HG02870 (cell line): ENCODE measurements at regions not wholly inside any gene's neighbourhood (a gene's known extent, or its start where the extent isn't known, plus 50 kb on each side); places are given as distances from the start of the nearest gene placed in this dataset.
"Not testable (repeated sequence)": the region's sequence is repeated elsewhere in the genome, so short reads cannot be mapped to it uniquely, and the experiment has no call there.

Experiments
- ATAC-seq: cut with Tn5 transposase; IDR thresholded peaks from one replicate; pipeline ENCODE4 v1.9.1; 2021; ENCODE audit warnings: mild to moderate bottlenecking, moderate library complexity; ENCODE audit not compliant: unreplicated experiment

- ATAC-seq = no peak
Observed at GRCh38 chr2:64908406-64908805, 80.8 kb upstream of the SLC1A4 start.

DNA sequence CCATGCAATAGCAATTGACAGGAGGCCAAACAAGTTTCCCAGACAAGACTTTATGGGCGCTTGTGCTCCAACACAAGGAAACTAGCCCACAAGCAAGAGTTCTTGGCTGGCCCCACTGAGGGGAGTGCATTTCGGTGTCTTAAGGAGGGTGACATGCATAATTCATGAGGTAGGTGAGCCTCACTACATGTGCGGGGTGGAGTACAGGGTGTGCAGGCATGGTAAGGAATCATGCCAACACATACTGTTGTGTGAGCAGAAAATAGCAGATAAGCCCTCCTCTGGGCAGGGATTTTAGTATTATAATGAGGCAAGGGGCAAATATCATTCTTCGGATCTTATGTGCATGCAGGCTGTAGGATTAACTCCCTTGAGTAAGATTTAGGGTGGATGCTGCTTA, 78.7 kb upstream of the SLC1A4 start:
- ATAC-seq = no peak

GRCh38 chr2:64910972-64911433, 78.2 kb upstream of the SLC1A4 start:
- ATAC-seq = no peak

- no peak for ATAC-seq
Observed at GRCh38 chr2:64913357-64913869, 75.8 kb upstream of the SLC1A4 start.

- no peak for ATAC-seq
Observed at GRCh38 chr2:64914247-64914646, 75.0 kb upstream of the SLC1A4 start.

DNA sequence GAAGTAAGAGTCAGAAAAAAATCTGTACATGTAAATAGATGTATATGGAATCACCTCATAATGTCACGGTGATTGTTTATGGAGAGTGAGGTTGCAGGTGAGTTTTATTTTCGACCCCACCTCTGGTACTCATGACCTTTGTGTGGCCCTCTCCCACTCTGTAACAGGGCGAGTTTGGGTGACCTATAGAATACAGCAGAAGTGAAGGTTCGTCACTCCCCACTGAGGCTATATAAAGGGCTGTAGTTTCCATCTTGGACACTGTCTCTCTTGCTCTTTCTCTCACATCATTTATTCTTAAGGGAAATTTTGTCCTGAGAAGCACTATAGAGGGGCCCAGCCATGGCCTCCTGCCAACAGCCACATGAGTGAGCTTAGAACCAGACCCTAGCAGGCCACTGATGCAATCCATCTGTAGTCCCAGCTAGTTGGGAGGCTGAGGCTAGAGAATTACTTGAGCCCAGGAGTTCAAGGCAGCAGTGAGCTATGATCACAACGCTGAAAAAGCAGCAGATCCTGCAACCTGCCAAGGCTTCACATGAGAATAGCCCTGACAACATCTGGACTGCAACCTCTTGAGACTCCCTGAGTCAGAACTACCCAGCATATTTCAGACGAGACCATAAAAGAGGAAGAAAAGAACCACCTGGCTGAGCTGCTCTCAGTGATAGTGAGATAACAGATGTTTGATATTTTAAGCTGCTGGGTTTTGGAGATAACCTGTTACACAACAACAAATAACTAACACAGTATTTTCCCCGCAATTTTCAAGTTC, 74.3 kb upstream of the SLC1A4 start:
- peak; percentile 65 for ATAC-seq

GRCh38 chr2:64915510-64915900, 73.7 kb upstream of the SLC1A4 start:
- ATAC-seq = no peak

- ATAC-seq = no peak
Observed at GRCh38 chr2:64918220-64918886, 70.8 kb upstream of the SLC1A4 start.

GRCh38 chr2:64919261-64919660, 69.9 kb upstream of the SLC1A4 start:
- ATAC-seq = no peak

- no peak for ATAC-seq
Observed at GRCh38 chr2:64922482-64923384, 66.5 kb upstream of the SLC1A4 start.

DNA sequence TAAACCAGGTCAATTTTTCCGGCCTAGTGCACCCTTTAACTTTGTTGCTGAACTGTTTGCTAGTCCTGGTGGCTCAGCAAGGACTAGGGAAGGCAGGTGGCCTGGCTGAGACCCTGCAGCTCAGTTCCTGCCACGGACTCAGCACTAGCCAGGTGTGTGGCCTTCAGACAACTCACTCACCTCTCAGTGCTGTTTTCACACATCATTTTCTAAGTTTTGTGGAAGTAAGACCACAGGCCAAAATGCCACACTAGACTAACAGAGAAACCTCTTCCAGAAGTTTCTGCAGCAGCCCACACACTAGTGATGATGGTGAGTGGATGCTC, 65.9 kb upstream of the SLC1A4 start:
- no peak for ATAC-seq

- no peak for ATAC-seq
Observed at GRCh38 chr2:64924170-64924934, 64.8 kb upstream of the SLC1A4 start.

GRCh38 chr2:64925930-64926722, 63.1 kb upstream of the SLC1A4 start:
- not testable (repeated sequence) for ATAC-seq

DNA sequence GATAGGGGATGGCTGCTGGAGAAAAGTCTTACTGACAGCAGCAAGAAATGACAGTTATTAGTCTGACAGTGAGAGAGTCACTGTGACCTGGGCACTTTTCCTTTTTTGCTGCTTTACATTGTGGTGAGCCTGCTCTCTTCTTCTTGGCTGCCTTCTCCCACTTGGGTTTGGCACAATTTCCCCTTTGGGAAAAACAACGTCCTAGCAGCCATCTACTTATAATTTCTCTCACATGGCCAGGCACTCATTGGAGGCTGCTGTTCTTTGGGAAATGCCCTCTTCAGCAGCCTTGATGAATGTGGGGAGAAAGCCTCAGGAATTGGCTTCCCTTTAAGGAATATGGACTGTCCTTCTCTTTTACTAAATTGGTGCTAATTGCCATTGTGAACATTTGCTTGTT, 60.4 kb upstream of the SLC1A4 start:
- ATAC-seq = no peak

- no peak for ATAC-seq
Observed at GRCh38 chr2:64929333-64929732, 59.9 kb upstream of the SLC1A4 start.

DNA sequence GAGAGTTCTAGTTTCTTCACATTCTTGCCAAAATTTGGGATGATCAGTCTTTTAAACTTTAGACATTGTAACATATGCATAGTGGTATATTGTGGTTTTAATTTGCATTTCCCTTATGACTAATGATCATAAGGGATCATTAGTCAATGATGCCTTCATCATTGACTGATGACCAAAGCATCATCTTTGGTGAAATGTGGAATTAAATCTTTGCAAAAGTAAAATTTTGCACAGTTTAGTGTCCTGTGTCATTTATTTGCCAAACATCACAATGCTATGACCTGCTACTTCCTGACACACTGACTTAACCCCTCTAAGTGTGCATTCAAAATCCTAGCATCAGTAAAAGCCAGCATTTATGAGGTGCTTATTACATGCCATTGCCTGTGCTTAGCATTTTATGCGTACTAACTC, 58.9 kb upstream of the SLC1A4 start:
- ATAC-seq = no peak

GRCh38 chr2:64931246-64932115, 57.7 kb upstream of the SLC1A4 start:
- ATAC-seq = no peak

- ATAC-seq = no peak
Observed at GRCh38 chr2:64932116-64932370, 57.2 kb upstream of the SLC1A4 start.
